Spleen (tissue), 11 donors: ENCODE measurements at regions not wholly inside any gene's neighbourhood (a gene's known extent, or its start where the extent isn't known, plus 50 kb on each side); places are given as distances from the start of the nearest gene placed in this dataset.
"Not testable (repeated sequence)": the region's sequence is repeated elsewhere in the genome, so short reads cannot be mapped to it uniquely, and the experiment has no call there.

Experiments
- DNase-seq: peaks from one replicate; pipeline ENCODE4 v3.0.0-alpha.2; 2020
- H3K27ac ChIP-seq, 8 donors: fragments of 200-600 bp; sonication (generic) in 7 of 8; 1 replicate in 4 of 8; 2 replicates in 4 of 8; pipeline versions ENCODE4 v1.5.0 to v1.8.0; 2016 to 2021; ENCODE audit warnings: inconsistent platforms in 4 of 8, mild to moderate bottlenecking in 4 of 8, moderate library complexity in 1 of 8
- H3K27me3 ChIP-seq, 7 donors: fragments of 200-600 bp; sonication (generic) in 6 of 7; replicated peaks in 1 of 7; 1 replicate in 4 of 7; 2 replicates in 3 of 7; pipeline versions ENCODE4 v1.5.0 to v1.8.0; 2016 to 2021; ENCODE audit warnings: inconsistent platforms in 3 of 7, mild to moderate bottlenecking in 1 of 7
- H3K36me3 ChIP-seq, 6 donors: fragments of 200-600 bp; sonication (generic) in 5 of 6; 1 replicate in 4 of 6; 2 replicates in 2 of 6; pipeline versions ENCODE4 v1.5.0 to v1.8.0; 2016 to 2021; ENCODE audit warnings: inconsistent platforms in 2 of 6
- H3K4me1 ChIP-seq, 6 donors: fragments of 200-600 bp; sonication (generic) in 5 of 6; 1 replicate in 3 of 6; 2 replicates in 3 of 6; pipeline versions ENCODE4 v1.5.0 to v1.8.0; 2016 to 2021; ENCODE audit warnings: inconsistent platforms in 3 of 6
- H3K4me3 ChIP-seq, 8 donors: fragments of 200-600 bp; sonication (generic) in 7 of 8; 1 replicate in 4 of 8; 2 replicates in 4 of 8; pipeline versions ENCODE4 v1.5.0 to v1.8.0; 2016 to 2021; ENCODE audit warnings: inconsistent platforms in 4 of 8, mild to moderate bottlenecking in 4 of 8, moderate library complexity in 2 of 8
- H3K9me3 ChIP-seq, 8 donors: fragments of 200-600 bp; sonication (generic) in 7 of 8; 1 replicate in 4 of 8; 2 replicates in 4 of 8; pipeline versions ENCODE4 v1.5.0 to v1.8.0; 2016 to 2021; ENCODE audit warnings: inconsistent platforms in 4 of 8
- CTCF ChIP-seq, 11 experiments: fragments of 200-600 bp in 7 of 11; fragments of 450-650 bp in 4 of 11; sonication (generic) in 4 of 11; IDR thresholded peaks in 8 of 11; conservative IDR thresholded peaks in 3 of 11; 1 replicate in 7 of 11; 2 replicates in 4 of 11; pipeline versions ENCODE4 v1.4.0 to v1.8.0; 2016 to 2021; ENCODE audit warnings: antibody characterized with exemption in 11 of 11, inconsistent platforms in 4 of 11, mild to moderate bottlenecking in 1 of 11
- POLR2A ChIP-seq, 3 donors: fragments of 450-650 bp; IDR thresholded peaks; one replicate each; pipeline ENCODE4 v1.5.1; 2017; ENCODE audit warnings: antibody characterized with exemption in 3 of 3, mild to moderate bottlenecking in 1 of 3
- POLR2AphosphoS5 ChIP-seq, 3 donors: sonication (generic); formaldehyde crosslinking; IDR thresholded peaks; one replicate each; pipeline ENCODE4 v1.5.1; 2017; ENCODE audit warnings: antibody characterized with exemption in 3 of 3
- WGBS, 5 donors: extraction: QIAGEN DNeasy Blood & Tissue Kit in 3 of 5; methylation state at CpG; one replicate each; pipeline versions ENCODE4 v1.1.5 to v1.1.7; 2013 to 2018; 5-methylcytosine and 5-hydroxymethylcytosine counted together
- intact Hi-C: fragments of 100-400 bp; cut with DNase I; formaldehyde crosslinking; loops from one replicate; pipeline ENCODE4 v1.15.0; 2023; ENCODE audit warnings: low total_unique reads
- donor health status: healthy with polysubstance abuse.
- donor health status: DM: no; HTN: no; CAD: no; lungs with moderate emphysema.
- donor health status: DM: no; HTN: no; CAD: no.
- donor health status: Bipolar disorder and iron deficiency.
- donor health status: healthy.
- donor health status: DM: no; HTN: no; CAD: no.
- donor health status: DM: yes; HTN: yes; CAD: no.

GRCh38 chrX:45422216-45422925 lies 221.7 kb upstream of the DIPK2B start:
- Histone ChIP-seq H3K27me3 (peaks cover 0 to 13% (median 0%) of the 10 kb centered on the region in 7 donors), H3K4me1 (no peaks in the 10 kb centered on the region), H3K9me3 (no peaks in the 10 kb centered on the region), H3K4me3 (no peak overlapping the region), H3K36me3 (no peaks in the 10 kb centered on the region), H3K27ac (no peak overlapping the region)
- no peak for TF ChIP-seq CTCF (IDR thresholded peaks at IDR 0.05 in 8 of 11, conservative IDR thresholded peaks at IDR 0.05 in 3 of 11)
- TF ChIP-seq POLR2AphosphoS5 (IDR thresholded peaks at IDR 0.05): no peak
- no peak for TF ChIP-seq POLR2A (IDR thresholded peaks at IDR 0.05)
- WGBS, 5 donors: 35 to 76% (median 46%) methylated on average over 1 of the region's 1 CpG
- intact Hi-C loops: no loop called here
- no peak for DNase-seq

GRCh38 chrX:45421806-45422205 lies 221.1 kb upstream of the DIPK2B start:
- DNase-seq: no peak
- Histone ChIP-seq H3K36me3 (no peaks in the 10 kb centered on the region), H3K27me3 (peaks cover 0 to 13% (median 0%) of the 10 kb centered on the region in 7 donors), H3K27ac (no peak overlapping the region), H3K4me3 (no peak overlapping the region), H3K4me1 (no peaks in the 10 kb centered on the region), H3K9me3 (no peaks in the 10 kb centered on the region)
- TF ChIP-seq CTCF (IDR thresholded peaks at IDR 0.05 in 8 of 11, conservative IDR thresholded peaks at IDR 0.05 in 3 of 11): no peak
- TF ChIP-seq POLR2AphosphoS5 (IDR thresholded peaks at IDR 0.05): no peak
- TF ChIP-seq POLR2A (IDR thresholded peaks at IDR 0.05): no peak
- intact Hi-C loops: no loop called here
- WGBS, 5 donors: 68 to 87% (median 77%) methylated on average over 2 of the region's 2 CpGs

- no peaks in the 10 kb centered on the region for H3K36me3 ChIP-seq
- WGBS, 5 donors: 67 to 87% (median 74%) methylated on average over 1 to 3 of the region's 3 CpGs
- H3K9me3 ChIP-seq: peaks cover 0 to 8% (median 0%) of the 10 kb centered on the region in 8 donors
- H3K27me3 ChIP-seq: peaks cover 0 to 15% (median 0%) of the 10 kb centered on the region in 7 donors
- intact Hi-C loops: no loop called here
- no peak overlapping the region for H3K27ac ChIP-seq
- H3K4me1 ChIP-seq: no peaks in the 10 kb centered on the region
- no peak for TF ChIP-seq POLR2AphosphoS5 (IDR thresholded peaks at IDR 0.05)
- no peak for TF ChIP-seq POLR2A (IDR thresholded peaks at IDR 0.05)
- no peak for TF ChIP-seq CTCF (IDR thresholded peaks at IDR 0.05 in 8 of 11, conservative IDR thresholded peaks at IDR 0.05 in 3 of 11)
- no peak for DNase-seq
- no peak overlapping the region for H3K4me3 ChIP-seq
These were observed 203.5 kb upstream of the DIPK2B start for GRCh38 chrX:45404206-45404605.

- Histone ChIP-seq H3K27ac (no peak overlapping the region), H3K9me3 (peaks cover 0 to 11% (median 2%) of the 10 kb centered on the region in 8 donors), H3K4me1 (no peaks in the 10 kb centered on the region), H3K4me3 (no peak overlapping the region), H3K27me3 (peaks cover 0 to 15% (median 0%) of the 10 kb centered on the region in 7 donors), H3K36me3 (no peaks in the 10 kb centered on the region)
- 35 to 83% (median 61%) methylated on average over 2 of the region's 2 CpGs for WGBS, 5 donors
- DNase-seq: no peak
- intact Hi-C loops: no loop called here
- no peak for TF ChIP-seq CTCF (IDR thresholded peaks at IDR 0.05 in 8 of 11, conservative IDR thresholded peaks at IDR 0.05 in 3 of 11)
- TF ChIP-seq POLR2AphosphoS5 (IDR thresholded peaks at IDR 0.05): no peak
- no peak for TF ChIP-seq POLR2A (IDR thresholded peaks at IDR 0.05)
These were observed 201.2 kb upstream of the DIPK2B start for GRCh38 chrX:45401923-45402322.

GRCh38 chrX:45400951-45401725 lies 200.5 kb upstream of the DIPK2B start:
- WGBS, 5 donors: 58 to 84% (median 80%) methylated on average over 8 of the region's 8 CpGs
- H3K27ac ChIP-seq, DNase-seq, H3K4me1 ChIP-seq, H3K4me3 ChIP-seq, intact Hi-C loops, H3K36me3 ChIP-seq: not testable (repeated sequence)
- Histone ChIP-seq H3K27me3 (peaks cover 0 to 15% (median 0%) of the 10 kb centered on the region in 7 donors), H3K9me3 (peaks cover 2 to 13% (median 9%) of the 10 kb centered on the region in 8 donors)
